Gastrocnemius medialis (tissue), 4 donors: ENCODE measurements at regions not wholly inside any gene's neighbourhood (a gene's known extent, or its start where the extent isn't known, plus 50 kb on each side); places are given as distances from the start of the nearest gene placed in this dataset.
"Not testable (repeated sequence)": the region's sequence is repeated elsewhere in the genome, so short reads cannot be mapped to it uniquely, and the experiment has no call there.

Source experiments
- ATAC-seq, 2 donors: fragments of 150-250 bp; one replicate each; pipeline ENCODE4 v1.9.1; 2016
- DNase-seq, 2 donors: peaks; one replicate each; pipeline ENCODE4 v3.0.0-alpha.2; 2019
- H3K27ac ChIP-seq, 4 donors: fragments of 200-600 bp; sonication (generic); 1 replicate in 1 of 4; 2 replicates in 3 of 4; pipeline ENCODE4 v1.5.1; 2016 to 2018; ENCODE audit warnings: mild to moderate bottlenecking in 2 of 4, moderate library complexity in 1 of 4
- H3K27me3 ChIP-seq, 3 donors: fragments of 200-600 bp; sonication (generic) in 2 of 3; 1 replicate in 1 of 3; 2 replicates in 2 of 3; pipeline versions ENCODE4 v1.5.1 to v1.6.0; 2016 to 2019; ENCODE audit warnings: mild to moderate bottlenecking in 1 of 3, moderate library complexity in 1 of 3
- H3K36me3 ChIP-seq, 2 donors: fragments of 200-600 bp; sonication (generic) in 1 of 2; one replicate each; pipeline ENCODE4 v1.5.1; 2017 to 2018
- H3K4me1 ChIP-seq, 2 donors: fragments of 200-600 bp; sonication (generic) in 1 of 2; one replicate each; pipeline ENCODE4 v1.5.1; 2016 to 2017; ENCODE audit warnings: mild to moderate bottlenecking in 2 of 2
- H3K4me3 ChIP-seq, 4 donors: fragments of 200-600 bp; sonication (generic) in 3 of 4; 1 replicate in 1 of 4; 2 replicates in 3 of 4; pipeline ENCODE4 v1.5.1; 2016 to 2019; ENCODE audit warnings: mild to moderate bottlenecking in 2 of 4
- H3K9me3 ChIP-seq, 3 donors: fragments of 200-600 bp; sonication (generic) in 2 of 3; 1 replicate in 1 of 3; 2 replicates in 2 of 3; pipeline ENCODE4 v1.5.1; 2016 to 2019
- POLR2A ChIP-seq, 2 donors: fragments of 450-650 bp; IDR thresholded peaks; one replicate each; pipeline ENCODE4 v1.6.1; 2017; ENCODE audit warnings: antibody characterized with exemption in 2 of 2, mild to moderate bottlenecking in 2 of 2, moderate library complexity in 2 of 2
- in situ Hi-C, 4 donors: fragments of 200-750 bp; cut with MboI; loops; one replicate each; pipeline versions ENCODE4 v1.15.0 to v1.8.0; 2017; ENCODE audit warnings: low sequenced_read_pairs in 4 of 4
- intact Hi-C: fragments of 100-400 bp; cut with DNase I; formaldehyde crosslinking; loops from one replicate; pipeline ENCODE4 v1.15.1; 2023; ENCODE audit warnings: low total_unique reads
- TF ChIP-seq, protein P1 (sequence below), 5 experiments: fragments of 450-650 bp in 3 of 5; fragments of 200-600 bp in 2 of 5; sonication (generic) in 2 of 5; IDR thresholded peaks in 4 of 5; conservative IDR thresholded peaks in 1 of 5; 1 replicate in 4 of 5; 2 replicates in 1 of 5; pipeline ENCODE4 v1.5.1; 2016 to 2019; ENCODE audit warnings: antibody characterized with exemption in 5 of 5, mild to moderate bottlenecking in 3 of 5, moderate library complexity in 3 of 5

DNA sequence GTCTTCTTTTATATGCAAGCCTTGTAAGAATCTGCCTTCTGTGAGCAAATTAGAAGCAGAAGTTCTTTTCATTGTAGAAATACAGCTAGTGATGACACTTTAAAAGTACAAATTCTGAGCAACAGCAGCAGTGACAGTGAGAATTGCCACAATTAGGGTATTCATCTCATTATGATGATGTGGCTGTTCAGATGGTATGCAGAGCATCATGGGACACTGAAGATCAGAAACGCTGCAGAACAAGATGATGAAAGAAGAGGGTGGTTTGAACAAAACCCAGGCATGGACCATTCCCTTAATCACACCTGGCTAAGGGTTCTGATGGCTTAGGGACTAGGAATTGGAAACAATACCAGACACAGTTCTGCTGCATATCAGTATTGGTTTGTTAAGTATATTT, 312.7 kb upstream of the TBX18 start:
- Histone ChIP-seq H3K27me3 (no peaks in the 10 kb centered on the region), H3K4me1 (no peaks in the 10 kb centered on the region), H3K4me3 (no peak overlapping the region), H3K9me3 (no peaks in the 10 kb centered on the region), H3K36me3 (no peaks in the 10 kb centered on the region), H3K27ac (no peak overlapping the region)
- intact Hi-C loops (no loop called here), in situ Hi-C loops (no loop called here)
- DNase-seq (no peak), ATAC-seq (no peak)
- TF ChIP-seq, protein P1, sequence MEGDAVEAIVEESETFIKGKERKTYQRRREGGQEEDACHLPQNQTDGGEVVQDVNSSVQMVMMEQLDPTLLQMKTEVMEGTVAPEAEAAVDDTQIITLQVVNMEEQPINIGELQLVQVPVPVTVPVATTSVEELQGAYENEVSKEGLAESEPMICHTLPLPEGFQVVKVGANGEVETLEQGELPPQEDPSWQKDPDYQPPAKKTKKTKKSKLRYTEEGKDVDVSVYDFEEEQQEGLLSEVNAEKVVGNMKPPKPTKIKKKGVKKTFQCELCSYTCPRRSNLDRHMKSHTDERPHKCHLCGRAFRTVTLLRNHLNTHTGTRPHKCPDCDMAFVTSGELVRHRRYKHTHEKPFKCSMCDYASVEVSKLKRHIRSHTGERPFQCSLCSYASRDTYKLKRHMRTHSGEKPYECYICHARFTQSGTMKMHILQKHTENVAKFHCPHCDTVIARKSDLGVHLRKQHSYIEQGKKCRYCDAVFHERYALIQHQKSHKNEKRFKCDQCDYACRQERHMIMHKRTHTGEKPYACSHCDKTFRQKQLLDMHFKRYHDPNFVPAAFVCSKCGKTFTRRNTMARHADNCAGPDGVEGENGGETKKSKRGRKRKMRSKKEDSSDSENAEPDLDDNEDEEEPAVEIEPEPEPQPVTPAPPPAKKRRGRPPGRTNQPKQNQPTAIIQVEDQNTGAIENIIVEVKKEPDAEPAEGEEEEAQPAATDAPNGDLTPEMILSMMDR (IDR thresholded peaks at IDR 0.05 in 4 of 5, conservative IDR thresholded peaks at IDR 0.05 in 1 of 5): no peak
- TF ChIP-seq POLR2A (IDR thresholded peaks at IDR 0.05): no peak

DNA sequence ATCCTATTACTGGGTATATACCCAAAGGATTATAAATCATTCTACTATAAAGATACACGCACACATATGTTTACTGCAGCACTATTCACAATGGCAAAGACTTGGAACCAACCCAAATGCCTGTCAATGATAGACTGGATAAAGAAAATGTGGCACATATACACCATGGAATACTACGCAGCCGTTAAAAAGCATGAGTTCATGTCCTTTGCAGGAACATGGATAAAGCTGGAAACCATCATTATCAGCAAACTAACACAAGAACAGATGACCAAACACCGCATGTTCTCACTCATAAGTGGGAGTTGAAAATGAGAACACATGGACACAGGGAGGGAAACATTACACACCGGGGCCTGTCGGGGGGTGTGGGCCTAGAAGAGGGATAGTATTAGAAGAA, 307.4 kb upstream of the TBX18 start:
- H3K4me3 ChIP-seq, H3K4me1 ChIP-seq, intact Hi-C loops, H3K27me3 ChIP-seq, DNase-seq, H3K9me3 ChIP-seq, H3K27ac ChIP-seq, ATAC-seq, H3K36me3 ChIP-seq, in situ Hi-C loops: not testable (repeated sequence)

DNA sequence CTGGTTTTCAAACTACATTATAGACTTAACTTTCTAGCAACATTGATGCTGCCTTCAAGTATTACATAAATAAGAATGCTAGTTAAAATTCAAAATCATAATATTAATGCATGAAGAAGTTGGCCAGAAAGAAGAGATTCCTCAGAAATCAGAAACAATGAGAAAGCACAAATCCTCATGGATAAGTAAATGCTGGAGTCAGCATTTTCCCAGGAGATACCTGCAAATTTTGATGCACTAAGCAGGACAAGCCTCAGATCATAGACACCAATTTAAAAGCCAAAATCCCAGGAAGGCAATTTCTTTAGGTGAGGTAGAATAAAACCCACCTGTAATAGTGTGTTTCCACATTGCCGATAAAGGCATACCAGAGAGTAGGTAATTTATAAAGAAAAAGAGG, 305.2 kb upstream of the TBX18 start:
- TF ChIP-seq POLR2A (IDR thresholded peaks at IDR 0.05): no peak
- TF ChIP-seq, protein P1 (IDR thresholded peaks at IDR 0.05 in 4 of 5, conservative IDR thresholded peaks at IDR 0.05 in 1 of 5): no peak
- no peaks in the 10 kb centered on the region for H3K27me3 ChIP-seq
- in situ Hi-C loops: no loop called here
- H3K4me3 ChIP-seq: no peak overlapping the region
- intact Hi-C loops: no loop called here
- no peak overlapping the region for H3K27ac ChIP-seq
- no peaks in the 10 kb centered on the region for H3K4me1 ChIP-seq
- no peak for ATAC-seq
- no peaks in the 10 kb centered on the region for H3K36me3 ChIP-seq
- no peak for DNase-seq
- no peaks in the 10 kb centered on the region for H3K9me3 ChIP-seq

DNA sequence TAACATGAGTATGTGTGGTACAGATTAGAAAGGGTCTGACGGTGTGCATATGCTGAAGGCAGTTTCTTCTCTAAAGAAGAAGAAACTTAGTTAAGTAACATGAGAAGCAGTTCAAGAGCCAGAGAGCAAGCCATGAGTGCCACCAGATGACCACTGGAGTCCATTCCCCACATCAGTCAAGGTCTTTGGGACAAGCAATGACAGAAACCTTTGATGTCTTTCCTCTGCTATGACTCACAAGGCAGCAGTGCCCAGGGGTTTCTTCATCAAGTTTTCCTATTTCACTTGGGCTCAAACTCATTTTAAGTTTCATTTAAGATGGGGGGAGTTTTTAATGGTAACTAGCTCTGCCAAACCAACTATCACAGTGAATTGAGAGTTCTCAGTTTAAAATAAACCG, 303.8 kb upstream of the TBX18 start:
- in situ Hi-C loops (no loop called here), intact Hi-C loops (no loop called here)
- no peak overlapping the region for H3K27ac ChIP-seq
- TF ChIP-seq, protein P1 (IDR thresholded peaks at IDR 0.05 in 4 of 5, conservative IDR thresholded peaks at IDR 0.05 in 1 of 5): no peak
- no peak for TF ChIP-seq POLR2A (IDR thresholded peaks at IDR 0.05)
- ATAC-seq: no peak
- no peak overlapping the region for H3K4me3 ChIP-seq
- H3K4me1 ChIP-seq: no peaks in the 10 kb centered on the region
- no peaks in the 10 kb centered on the region for H3K9me3 ChIP-seq
- H3K36me3 ChIP-seq: no peaks in the 10 kb centered on the region
- H3K27me3 ChIP-seq: no peaks in the 10 kb centered on the region
- DNase-seq: no peak

DNA sequence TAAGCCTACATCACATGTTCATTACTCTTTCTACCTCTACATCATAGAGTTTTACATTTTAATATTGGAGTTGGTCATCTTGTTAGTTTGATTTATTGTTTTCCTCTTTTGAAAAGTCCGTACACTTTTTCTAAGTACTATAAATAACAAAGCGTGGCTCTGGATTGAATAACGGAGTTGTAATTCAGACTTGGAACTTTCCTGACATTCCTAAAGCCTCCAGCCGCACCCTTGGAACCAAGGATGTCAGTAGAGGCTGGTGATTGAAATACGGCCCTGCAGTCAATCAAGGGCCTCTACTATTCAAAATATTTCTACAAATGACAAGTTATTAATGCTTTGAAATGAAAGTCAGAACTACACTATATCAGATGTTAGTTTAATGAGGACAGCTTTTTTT, 301.9 kb upstream of the TBX18 start:
- Histone ChIP-seq H3K27me3 (no peaks in the 10 kb centered on the region), H3K4me1 (no peaks in the 10 kb centered on the region), H3K9me3 (no peaks in the 10 kb centered on the region), H3K36me3 (no peaks in the 10 kb centered on the region), H3K27ac (no peak overlapping the region), H3K4me3 (no peak overlapping the region)
- DNase-seq (no peak), ATAC-seq (no peak)
- in situ Hi-C loops (no loop called here), intact Hi-C loops (no loop called here)
- TF ChIP-seq, protein P1 (IDR thresholded peaks at IDR 0.05 in 4 of 5, conservative IDR thresholded peaks at IDR 0.05 in 1 of 5): no peak
- TF ChIP-seq POLR2A (IDR thresholded peaks at IDR 0.05): no peak
